Hepatocyte (in vitro differentiated cells): ENCODE measurements at regions not wholly inside any gene's neighbourhood (a gene's known extent, or its start where the extent isn't known, plus 50 kb on each side); places are given as distances from the start of the nearest gene placed in this dataset.
"Not testable (repeated sequence)": the region's sequence is repeated elsewhere in the genome, so short reads cannot be mapped to it uniquely, and the experiment has no call there.

Experiments used
- DNase-seq: peaks from one replicate; pipeline ENCODE4 v3.0.0-alpha.2; 2016; ENCODE audit warnings: low spot score
- H2AFZ ChIP-seq: fragments of 200-600 bp; sonication (generic); 2 replicates; pipeline ENCODE4 v1.6.0; 2016; ENCODE audit warnings: antibody characterized with exemption, mild to moderate bottlenecking
- H3K27ac ChIP-seq: fragments of 200-600 bp; sonication (generic); 2 replicates; pipeline ENCODE4 v1.5.1; 2016; ENCODE audit warnings: mild to moderate bottlenecking
- H3K27me3 ChIP-seq: fragments of 200-600 bp; sonication (generic); 2 replicates; pipeline ENCODE4 v1.6.1; 2016
- H3K36me3 ChIP-seq: fragments of 200-600 bp; sonication (generic); replicated peaks from 2 replicates; pipeline ENCODE4 v1.5.1; 2016; ENCODE audit warnings: low read depth; ENCODE audit not compliant: insufficient read depth
- H3K4me1 ChIP-seq: fragments of 200-600 bp; sonication (generic); 2 replicates; pipeline ENCODE4 v1.5.1; 2016; ENCODE audit warnings: mild to moderate bottlenecking, moderate library complexity; ENCODE audit not compliant: insufficient read depth
- H3K4me2 ChIP-seq: fragments of 200-600 bp; sonication (generic); 2 replicates; pipeline ENCODE4 v1.6.0; 2016
- H3K4me3 ChIP-seq: fragments of 200-600 bp; sonication (generic); 2 replicates; pipeline ENCODE4 v1.5.1; 2016; ENCODE audit warnings: mild to moderate bottlenecking
- H3K79me2 ChIP-seq: fragments of 200-600 bp; sonication (generic); 2 replicates; pipeline ENCODE4 v1.6.0; 2017; ENCODE audit warnings: mild to moderate bottlenecking
- H3K9me2 ChIP-seq: fragments of 200-600 bp; sonication (generic); replicated peaks from 2 replicates; pipeline ENCODE4 v1.6.0; 2017; ENCODE audit warnings: mild to moderate bottlenecking; ENCODE audit not compliant: insufficient read depth
- H3K9me3 ChIP-seq: fragments of 200-600 bp; sonication (generic); 2 replicates; pipeline ENCODE4 v1.5.1; 2016; ENCODE audit warnings: low read depth, mild to moderate bottlenecking
- H4K20me1 ChIP-seq: fragments of 200-600 bp; sonication (generic); 2 replicates; pipeline ENCODE4 v1.6.0; 2016; ENCODE audit warnings: mild to moderate bottlenecking; ENCODE audit not compliant: insufficient read depth, poor library complexity, severe bottlenecking
- EZH2 ChIP-seq: fragments of 200-600 bp; sonication (generic); IDR thresholded peaks from 2 replicates; pipeline ENCODE4 v1.6.1; 2016; ENCODE audit warnings: antibody characterized with exemption, mild to moderate bottlenecking, borderline replicate concordance
- EZH2phosphoT487 ChIP-seq: fragments of 200-600 bp; sonication (generic); IDR thresholded peaks from one replicate; pipeline ENCODE4 v1.6.1; 2018; ENCODE audit warnings: antibody characterized with exemption, mild to moderate bottlenecking, low read depth, moderate library complexity; ENCODE audit not compliant: unreplicated experiment, severe bottlenecking
- WGBS: methylation state at CpG from one replicate; pipeline ENCODE4 v1.1.6; 2016; ENCODE audit warnings: low lambda C conversion rate; ENCODE audit errors: missing lambda C conversion rate; 5-methylcytosine and 5-hydroxymethylcytosine counted together
- TF ChIP-seq, protein P1 (sequence below): fragments of 200-600 bp; sonication (generic); IDR thresholded peaks from 2 replicates; pipeline ENCODE4 v1.5.1; 2016; ENCODE audit warnings: antibody characterized with exemption, mild to moderate bottlenecking; ENCODE audit not compliant: poor library complexity

DNA sequence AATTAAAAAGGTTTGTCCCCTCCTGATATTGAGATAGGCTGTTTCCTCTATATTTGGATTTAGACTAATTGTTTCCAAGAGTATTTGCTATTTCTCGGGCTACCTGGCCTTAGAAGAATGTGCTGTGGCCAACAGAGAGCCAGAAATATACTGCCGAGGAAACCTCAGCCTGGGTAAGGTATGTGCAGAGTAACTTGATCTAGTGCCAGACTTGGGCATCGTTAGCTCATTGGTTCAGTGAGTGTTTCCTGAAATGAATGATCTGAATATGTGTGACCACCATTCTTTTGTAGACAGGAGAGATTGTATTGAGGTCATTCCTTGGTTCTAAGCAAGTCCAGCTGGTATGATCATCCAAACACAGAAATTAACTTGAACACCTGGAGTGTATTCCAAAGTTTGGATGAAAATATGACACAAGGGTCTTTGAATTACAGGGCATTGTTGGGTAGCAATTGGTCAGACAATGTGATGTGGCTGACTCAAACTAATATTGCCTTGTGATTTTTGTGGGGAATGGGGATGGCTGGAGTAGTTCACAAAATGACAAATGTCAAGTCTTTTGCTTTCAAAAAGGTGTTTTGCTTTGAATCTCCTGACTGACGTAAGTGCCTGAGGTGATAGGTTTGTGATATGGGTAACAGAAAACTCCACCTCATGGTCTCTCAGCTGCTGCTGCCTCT, 100.2 kb upstream of the CXCL13 start:
- no peak for DNase-seq
- WGBS, result 65% methylated on average over 4 of the region's 4 CpGs
- Histone ChIP-seq H3K4me3 (no peak overlapping the region), H4K20me1 (no peaks in the 10 kb centered on the region), H3K9me3 (no peaks in the 10 kb centered on the region), H3K36me3 (no peaks in the 10 kb centered on the region), H3K9me2 (no peaks in the 10 kb centered on the region), H3K4me2 (no peak overlapping the region), H3K27me3 (peaks cover 11% of the 10 kb centered on the region), H3K4me1 (no peaks in the 10 kb centered on the region), H3K79me2 (no peaks in the 10 kb centered on the region), H2AFZ (no peak overlapping the region), H3K27ac (no peak overlapping the region)
- TF ChIP-seq, protein P1, sequence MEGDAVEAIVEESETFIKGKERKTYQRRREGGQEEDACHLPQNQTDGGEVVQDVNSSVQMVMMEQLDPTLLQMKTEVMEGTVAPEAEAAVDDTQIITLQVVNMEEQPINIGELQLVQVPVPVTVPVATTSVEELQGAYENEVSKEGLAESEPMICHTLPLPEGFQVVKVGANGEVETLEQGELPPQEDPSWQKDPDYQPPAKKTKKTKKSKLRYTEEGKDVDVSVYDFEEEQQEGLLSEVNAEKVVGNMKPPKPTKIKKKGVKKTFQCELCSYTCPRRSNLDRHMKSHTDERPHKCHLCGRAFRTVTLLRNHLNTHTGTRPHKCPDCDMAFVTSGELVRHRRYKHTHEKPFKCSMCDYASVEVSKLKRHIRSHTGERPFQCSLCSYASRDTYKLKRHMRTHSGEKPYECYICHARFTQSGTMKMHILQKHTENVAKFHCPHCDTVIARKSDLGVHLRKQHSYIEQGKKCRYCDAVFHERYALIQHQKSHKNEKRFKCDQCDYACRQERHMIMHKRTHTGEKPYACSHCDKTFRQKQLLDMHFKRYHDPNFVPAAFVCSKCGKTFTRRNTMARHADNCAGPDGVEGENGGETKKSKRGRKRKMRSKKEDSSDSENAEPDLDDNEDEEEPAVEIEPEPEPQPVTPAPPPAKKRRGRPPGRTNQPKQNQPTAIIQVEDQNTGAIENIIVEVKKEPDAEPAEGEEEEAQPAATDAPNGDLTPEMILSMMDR, result no peak

DNA sequence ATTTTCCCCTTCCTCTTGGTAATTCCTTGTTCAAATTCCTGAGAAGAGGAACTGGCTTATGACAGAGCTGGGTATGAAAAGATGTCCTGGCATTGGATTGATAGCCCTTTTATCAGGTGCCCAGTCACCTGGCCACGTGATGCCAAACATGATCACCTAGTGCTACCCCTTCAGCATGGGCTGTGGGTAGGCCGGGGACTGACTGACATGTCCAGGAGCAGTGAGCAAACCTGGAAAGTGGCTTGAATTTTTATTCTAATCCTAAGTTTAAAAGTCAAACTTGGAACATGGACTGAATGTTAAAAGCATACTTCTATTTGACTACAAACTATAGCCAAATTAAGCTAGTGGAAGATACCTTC, 99.7 kb upstream of the CXCL13 start:
- Histone ChIP-seq H3K27ac (no peak overlapping the region), H2AFZ (no peak overlapping the region), H3K4me3 (no peak overlapping the region), H3K9me2 (no peaks in the 10 kb centered on the region), H3K4me1 (no peaks in the 10 kb centered on the region), H3K36me3 (no peaks in the 10 kb centered on the region), H3K79me2 (no peaks in the 10 kb centered on the region), H4K20me1 (no peaks in the 10 kb centered on the region), H3K9me3 (no peaks in the 10 kb centered on the region), H3K4me2 (no peak overlapping the region), H3K27me3 (peaks cover 10% of the 10 kb centered on the region)
- 88% methylated on average over 2 of the region's 2 CpGs for WGBS
- TF ChIP-seq EZH2 (no peak), EZH2phosphoT487 (no peak)
- TF ChIP-seq, protein P1, result no peak
- no peak for DNase-seq

DNA sequence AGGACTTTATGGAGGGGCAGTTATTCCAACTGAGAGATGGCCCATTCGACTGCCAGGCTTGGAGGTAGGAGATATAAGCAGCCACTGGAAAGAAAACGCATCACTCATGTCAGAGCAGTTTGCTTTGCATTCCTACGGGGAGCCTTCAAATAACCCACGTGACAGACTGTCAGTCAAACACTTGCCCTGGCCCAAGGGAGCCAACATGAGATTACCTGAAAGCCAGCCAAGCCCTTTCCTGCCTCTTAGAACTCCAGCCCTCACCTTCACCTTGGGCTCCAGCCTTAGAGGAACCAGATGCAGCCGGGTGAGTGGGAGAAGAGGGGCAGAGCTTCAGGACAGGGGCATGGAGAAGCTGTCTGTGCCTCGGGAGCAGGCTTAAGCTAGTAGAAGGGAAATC, 95.3 kb upstream of the CXCL13 start:
- no peak for DNase-seq
- Histone ChIP-seq H3K79me2 (no peaks in the 10 kb centered on the region), H3K9me2 (no peaks in the 10 kb centered on the region), H3K27ac (no peak overlapping the region), H3K36me3 (no peaks in the 10 kb centered on the region), H3K9me3 (no peaks in the 10 kb centered on the region), H4K20me1 (no peaks in the 10 kb centered on the region), H3K4me3 (no peak overlapping the region), H3K4me2 (no peak overlapping the region), H3K27me3 (no peaks in the 10 kb centered on the region), H3K4me1 (no peaks in the 10 kb centered on the region), H2AFZ (no peak overlapping the region)
- TF ChIP-seq EZH2 (no peak), EZH2phosphoT487 (no peak)
- TF ChIP-seq, protein P1, result no peak
- WGBS, result 65% methylated on average over 6 of the region's 6 CpGs

DNA sequence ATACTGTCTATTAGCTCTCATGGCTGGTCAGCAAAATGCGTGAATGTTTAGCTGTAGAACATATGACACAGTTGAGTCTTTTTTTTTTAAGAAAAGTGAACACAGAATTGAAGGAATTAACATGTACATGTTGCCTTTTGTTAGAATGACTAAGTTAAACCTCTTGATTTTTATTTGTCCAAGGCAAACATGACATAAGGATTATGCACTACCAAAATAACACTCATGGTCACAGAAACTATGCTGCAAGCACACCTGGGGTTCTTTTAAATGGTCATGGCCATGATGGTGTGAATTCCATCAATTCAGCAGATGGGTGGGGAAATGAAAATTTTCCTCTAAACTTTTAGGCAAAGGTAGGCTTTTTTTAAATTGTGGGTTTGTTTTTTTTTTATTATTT, 80.1 kb upstream of the CXCL13 start:
- DNase-seq, result no peak
- Histone ChIP-seq H3K4me3 (no peak overlapping the region), H3K79me2 (no peaks in the 10 kb centered on the region), H4K20me1 (no peaks in the 10 kb centered on the region), H2AFZ (no peak overlapping the region), H3K27me3 (no peaks in the 10 kb centered on the region), H3K9me3 (no peaks in the 10 kb centered on the region), H3K4me2 (no peak overlapping the region), H3K9me2 (no peaks in the 10 kb centered on the region), H3K27ac (no peak overlapping the region), H3K36me3 (no peaks in the 10 kb centered on the region), H3K4me1 (no peaks in the 10 kb centered on the region)
- TF ChIP-seq EZH2 (no peak), EZH2phosphoT487 (no peak)
- TF ChIP-seq, protein P1, result no peak
- 77% methylated on average over 1 of the region's 1 CpG for WGBS

DNA sequence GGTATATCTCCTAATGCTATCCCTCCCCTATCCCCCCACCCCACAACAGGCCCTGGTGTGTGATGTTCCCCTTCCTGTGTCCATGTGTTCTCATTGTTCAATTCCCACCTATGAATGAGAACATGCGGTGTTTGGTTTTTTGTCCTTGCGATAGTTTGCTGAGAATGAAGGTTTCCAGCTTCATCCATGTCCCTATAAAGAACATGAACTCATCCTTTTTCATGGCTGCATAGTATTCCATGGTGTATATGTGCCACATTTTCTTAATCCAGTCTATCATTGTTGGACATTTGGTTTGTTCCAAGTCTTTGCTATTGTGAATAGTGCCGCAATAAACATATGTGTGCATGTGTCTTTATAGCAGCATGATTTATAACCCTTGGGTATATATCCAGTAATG, 77.7 kb upstream of the CXCL13 start:
- not testable (repeated sequence) for H2AFZ ChIP-seq, H3K27me3 ChIP-seq, H3K4me3 ChIP-seq

More for the DNA sequence above, 77.7 kb upstream of the CXCL13 start:
- not testable (repeated sequence) for H3K9me3 ChIP-seq, H3K9me2 ChIP-seq, H4K20me1 ChIP-seq, H3K79me2 ChIP-seq, H3K4me2 ChIP-seq, H3K4me1 ChIP-seq, H3K36me3 ChIP-seq, H3K27ac ChIP-seq, DNase-seq
- 80% methylated on average over 3 of the region's 3 CpGs for WGBS
